Kidney (tissue), 13 donors: ENCODE measurements at regions not wholly inside any gene's neighbourhood (a gene's known extent, or its start where the extent isn't known, plus 50 kb on each side); places are given as distances from the start of the nearest gene placed in this dataset.

Experiments
- DNase-seq, 5 donors: peaks; one replicate each; pipeline ENCODE4 v3.0.0-alpha.2; 2013 to 2020
- FAIRE-seq: peaks from 2 replicates; lab custom pipeline; 2012; peaks lifted over from hg19 to GRCh38; lab: Jason Lieb, UNC
- H3K27ac ChIP-seq, 2 donors: one replicate each; pipeline ENCODE4 v1.7.0; 2013; ENCODE audit warnings: low read depth in 2 of 2, low read length in 2 of 2, inconsistent platforms in 1 of 2
- H3K27me3 ChIP-seq: one replicate; pipeline ENCODE4 v1.7.1; 2013; ENCODE audit warnings: low read length, inconsistent platforms; ENCODE audit not compliant: control insufficient read depth, insufficient read depth
- H3K36me3 ChIP-seq, 3 donors: one replicate each; pipeline versions ENCODE4 v1.7.0 to v1.7.1; 2013; ENCODE audit warnings: low read length in 3 of 3, control low read depth in 1 of 3, inconsistent platforms in 1 of 3; ENCODE audit not compliant: insufficient read depth in 3 of 3, control insufficient read depth in 2 of 3
- H3K4me1 ChIP-seq, 3 donors: one replicate each; pipeline versions ENCODE4 v1.7.0 to v1.7.1; 2013; ENCODE audit warnings: low read length in 3 of 3, inconsistent platforms in 1 of 3, low read depth in 1 of 3; ENCODE audit not compliant: control insufficient read depth in 2 of 3, insufficient read depth in 2 of 3
- H3K4me3 ChIP-seq, 3 donors: one replicate each; pipeline versions ENCODE4 v1.7.0 to v1.8.1; 2013; ENCODE audit warnings: low read length in 3 of 3, control low read depth in 1 of 3, inconsistent platforms in 1 of 3
- H3K9ac ChIP-seq, 3 donors: one replicate each; pipeline versions ENCODE4 v1.7.0 to v1.7.1; 2013; ENCODE audit warnings: low read length in 3 of 3, control low read depth in 1 of 3, inconsistent platforms in 1 of 3
- H3K9me3 ChIP-seq, 3 donors: one replicate each; pipeline versions ENCODE4 v1.7.0 to v1.7.1; 2013; ENCODE audit warnings: low read length in 3 of 3, control low read depth in 1 of 3, inconsistent platforms in 1 of 3; ENCODE audit not compliant: control insufficient read depth in 2 of 3, insufficient read depth in 1 of 3
- CTCF ChIP-seq: IDR thresholded peaks from 3 replicates; pipeline ENCODE4 v1.5.1; 2012; ENCODE audit warnings: mild to moderate bottlenecking, moderate library complexity, borderline replicate concordance; ENCODE audit not compliant: insufficient read depth; ENCODE audit errors: extremely low read depth
- intact Hi-C: fragments of 100-400 bp; cut with DNase I; formaldehyde crosslinking; loops from one replicate; pipeline ENCODE4 v1.11.1; 2022
- donor health status: control.
- donor health status: control.
- donor health status: control.
- donor health status: control.
- donor health status: control.
- donor health status: DM: yes; HTN: yes; CAD: no.
- donor health status: Normal renal cell carcinoma (clear cell type).

GRCh38 chr20:16801919-16802651 is 53.9 kb downstream of the OTOR start:
- FAIRE-seq (peak; percentile 21), DNase-seq (peak in 4 of 5 donors; percentile 69 to 74 (median 72))
- peak; percentile 71 for TF ChIP-seq CTCF
- Histone ChIP-seq H3K4me3 (no peak overlapping the region), H3K36me3 (no peaks in the 10 kb centered on the region), H3K9ac (no peak overlapping the region), H3K27ac (no peak overlapping the region), H3K9me3 (no peaks in the 10 kb centered on the region), H3K4me1 (no peaks in the 10 kb centered on the region), H3K27me3 (peaks cover 3% of the 10 kb centered on the region)
- intact Hi-C loops = no loop called here

DNA sequence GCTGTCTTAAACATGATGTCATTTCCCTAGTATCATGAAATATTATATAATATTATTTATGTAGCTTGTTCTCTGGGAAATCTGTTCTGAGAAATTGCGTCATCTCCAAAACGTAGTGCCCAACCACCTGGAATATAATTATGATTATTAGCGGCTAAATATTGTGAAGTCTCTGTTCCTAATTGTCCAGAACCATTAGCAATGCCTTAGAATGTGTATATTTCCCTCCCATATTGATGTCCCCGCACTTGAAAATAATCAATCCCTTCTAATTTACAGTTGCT is 54.4 kb downstream of the OTOR start:
- intact Hi-C loops = no loop called here

GRCh38 chr20:16803965-16804792 is 56.0 kb downstream of the OTOR start:
- FAIRE-seq (no peak), DNase-seq (peak in 4 of 5 donors; percentile 68 to 75 (median 70))
- peak; percentile 64 for TF ChIP-seq CTCF
- Histone ChIP-seq H3K9me3 (no peaks in the 10 kb centered on the region), H3K27ac (no peak overlapping the region), H3K27me3 (peaks cover 3% of the 10 kb centered on the region), H3K9ac (no peak overlapping the region), H3K4me1 (no peaks in the 10 kb centered on the region), H3K4me3 (no peak overlapping the region), H3K36me3 (no peaks in the 10 kb centered on the region)
- intact Hi-C loops = no loop called here

More for the DNA sequence above, 54.4 kb downstream of the OTOR start:
- H3K9me3 ChIP-seq = no peaks in the 10 kb centered on the region
- no peak overlapping the region for H3K9ac ChIP-seq
- no peak for FAIRE-seq
- H3K27ac ChIP-seq = no peak overlapping the region
- H3K36me3 ChIP-seq = no peaks in the 10 kb centered on the region
- H3K4me3 ChIP-seq = no peak overlapping the region
- no peaks in the 10 kb centered on the region for H3K4me1 ChIP-seq
- H3K27me3 ChIP-seq = peaks cover 3% of the 10 kb centered on the region
- DNase-seq = no peak
- TF ChIP-seq CTCF = no peak
